GM19240 (cell line): ENCODE measurements at regions not wholly inside any gene's neighbourhood (a gene's known extent, or its start where the extent isn't known, plus 50 kb on each side); places are given as distances from the start of the nearest gene placed in this dataset.
A peak's percentile ranks its signal among the peaks of the same experiment; 100 is the strongest.
"Not testable (repeated sequence)": the region's sequence is repeated elsewhere in the genome, so short reads cannot be mapped to it uniquely, and the experiment has no call there.

Experiments used
- DNase-seq: peaks from one replicate; pipeline ENCODE4 v3.0.0; 2011; ENCODE audit warnings: low spot score; ENCODE audit not compliant: insufficient read length

DNA sequence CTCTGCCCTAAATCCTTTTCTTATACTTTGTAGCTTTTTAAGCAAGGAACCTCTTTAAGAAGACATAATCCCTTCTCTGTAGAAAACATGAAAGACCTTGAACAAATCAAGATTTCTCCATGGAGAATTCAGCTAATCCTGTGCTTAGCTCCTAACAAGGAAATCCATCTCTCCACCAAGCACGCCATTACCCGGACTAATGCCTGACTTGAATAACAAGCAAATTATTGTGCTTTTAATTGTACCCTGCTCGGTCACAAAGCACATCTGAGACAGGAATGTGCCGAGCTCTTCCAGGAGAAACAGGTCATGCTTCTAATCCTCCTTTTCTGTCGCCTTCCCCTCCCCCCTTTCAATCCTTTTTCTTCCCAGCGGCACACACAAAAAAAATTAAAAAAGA, 141.3 kb downstream of the PSAT1 start:
- no peak for DNase-seq

DNA sequence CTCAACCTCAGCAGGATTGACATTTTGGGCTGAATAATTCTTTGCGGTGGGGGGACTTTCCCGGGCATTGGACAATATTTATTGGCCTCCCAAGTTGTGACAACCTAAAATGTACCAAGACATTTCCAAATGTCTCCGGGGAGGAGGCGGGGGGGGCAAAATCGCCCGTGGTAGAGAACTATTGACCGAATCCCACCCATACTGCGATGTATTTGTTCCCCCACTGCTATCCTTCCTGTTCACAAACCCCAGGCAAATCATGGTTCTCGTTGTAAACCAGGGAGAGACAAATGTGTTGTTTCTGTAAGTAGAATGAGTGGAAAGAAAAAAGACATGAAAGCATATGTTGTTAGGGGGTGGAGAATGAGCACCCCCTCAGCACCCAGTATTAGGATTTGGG, 141.9 kb downstream of the PSAT1 start:
- DNase-seq: no peak

DNA sequence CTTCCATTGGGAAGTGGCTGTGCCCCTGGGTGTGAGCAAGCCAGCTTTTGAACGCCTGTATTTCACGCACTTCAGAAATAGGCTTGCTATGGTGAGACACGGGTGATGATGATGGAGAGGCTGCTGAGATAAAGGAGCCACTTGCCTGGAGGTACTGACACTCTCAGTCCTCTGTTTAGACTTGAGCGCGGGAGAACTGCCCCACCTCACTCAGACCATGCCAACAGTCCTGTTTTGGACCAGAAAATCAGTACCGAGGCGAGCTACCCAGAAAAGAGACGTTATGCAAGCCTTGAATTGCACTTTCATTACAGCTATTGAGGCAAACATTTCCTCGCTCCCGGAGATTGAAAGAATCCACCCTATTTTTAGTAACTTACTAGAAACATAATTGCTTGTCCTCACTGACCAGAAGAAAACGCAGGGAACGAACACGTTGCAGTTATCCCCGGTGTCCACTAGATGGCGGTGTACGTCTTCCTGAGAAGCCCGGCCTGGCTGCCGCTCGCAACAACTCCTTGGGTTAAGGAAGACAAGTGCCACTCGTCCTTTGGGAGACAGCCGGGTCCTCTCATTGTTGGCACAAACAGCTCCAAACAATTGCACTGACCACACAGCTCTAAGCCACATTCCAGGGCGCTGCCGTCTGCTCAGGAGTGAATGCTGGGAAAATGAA, 142.4 kb downstream of the PSAT1 start:
- DNase-seq: peak; percentile 77

DNA sequence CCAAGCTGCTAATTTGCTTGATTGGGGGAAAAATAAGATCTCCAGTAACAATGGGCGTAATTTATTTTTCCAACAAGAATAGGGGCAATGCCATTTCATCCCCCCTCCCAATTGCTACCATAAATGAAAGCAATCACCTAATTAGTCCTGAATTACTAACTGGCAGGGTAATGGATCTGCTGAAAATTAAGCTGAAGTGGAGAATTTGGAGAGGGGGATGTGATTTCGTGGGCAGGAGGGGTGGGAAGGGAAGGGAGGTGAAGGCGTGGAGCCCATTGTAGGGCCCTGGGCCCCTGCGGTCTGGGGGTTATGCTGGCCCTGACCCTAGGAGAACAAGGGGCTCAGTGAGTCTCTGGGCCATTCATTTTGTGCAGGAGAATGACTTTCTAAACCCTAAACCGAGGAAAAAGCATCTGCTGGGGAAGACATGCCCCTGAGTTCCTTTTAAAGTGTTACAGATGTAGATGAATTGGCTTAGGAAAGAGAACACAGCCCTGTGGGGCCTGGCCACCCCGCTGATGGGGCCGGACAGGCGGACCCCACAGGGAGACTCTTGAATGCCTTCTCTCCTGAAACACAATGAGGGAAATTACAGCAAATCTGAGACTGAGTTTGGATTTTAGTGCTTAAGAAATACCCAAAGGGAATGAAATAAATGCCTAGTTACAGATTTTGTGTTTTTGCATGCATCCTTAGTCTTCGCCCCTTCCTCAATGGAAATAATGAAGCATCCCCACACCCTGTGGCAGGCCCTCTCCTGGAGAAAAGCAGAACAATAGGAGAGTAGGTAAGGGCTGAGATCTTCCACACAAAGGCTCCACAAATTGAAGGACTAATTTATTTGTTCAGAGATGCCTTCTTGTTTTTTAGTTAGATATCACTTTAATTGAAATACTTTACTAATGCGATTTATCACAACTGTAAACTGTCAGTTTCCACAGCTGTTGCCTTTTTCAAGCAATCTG, 143.2 kb downstream of the PSAT1 start:
- no peak for DNase-seq

DNA sequence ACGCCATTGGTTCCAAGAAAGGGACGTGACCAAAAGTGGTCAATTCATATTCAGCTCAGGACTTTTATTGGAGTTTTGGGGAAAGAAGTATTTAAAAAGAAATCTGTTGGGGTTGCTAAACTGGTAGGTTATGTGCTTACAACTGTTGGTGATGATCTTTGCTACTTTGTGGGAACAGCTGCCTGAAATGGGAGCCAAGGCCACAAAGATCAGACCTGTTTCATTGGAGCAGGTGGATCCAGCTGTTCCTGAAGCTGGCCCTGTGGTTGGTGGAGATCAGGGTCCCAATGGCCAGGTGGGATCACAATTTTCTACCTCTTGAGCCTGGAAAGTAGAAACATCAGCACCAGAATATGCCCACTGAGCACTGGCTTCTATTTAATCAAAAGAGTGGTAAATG, 144.5 kb downstream of the PSAT1 start:
- no peak for DNase-seq

DNA sequence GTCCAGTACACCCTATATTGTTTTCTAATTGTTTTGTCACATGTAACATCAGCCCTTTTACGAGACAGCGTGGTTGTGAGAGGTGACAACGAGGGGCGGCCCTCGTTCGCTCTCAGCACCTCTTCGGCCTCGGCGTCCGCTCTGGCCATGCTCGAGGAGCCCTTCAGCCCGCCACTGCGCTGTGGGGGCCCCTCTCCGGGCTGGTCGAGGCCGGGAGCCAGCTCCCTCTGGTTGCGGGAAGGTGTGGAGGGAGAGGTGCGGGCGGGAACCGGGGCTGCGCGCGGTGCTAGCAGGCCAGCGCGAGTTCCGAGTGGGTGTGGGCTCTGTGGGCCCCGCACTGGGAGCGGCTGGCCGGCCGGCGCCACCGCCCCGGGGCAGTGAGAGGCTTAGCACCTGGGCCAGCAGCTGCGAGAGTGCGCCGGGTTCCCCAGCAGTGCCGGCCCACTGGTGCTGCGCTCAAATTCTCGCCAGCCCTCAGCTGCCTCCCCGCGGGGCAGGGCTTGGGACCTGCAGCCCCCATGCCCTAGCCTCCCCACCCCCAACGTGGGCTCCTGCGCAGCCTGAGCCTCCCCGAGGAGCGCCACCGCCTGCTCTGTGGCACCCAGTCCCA, 145.0 kb downstream of the PSAT1 start:
- DNase-seq: no peak

DNA sequence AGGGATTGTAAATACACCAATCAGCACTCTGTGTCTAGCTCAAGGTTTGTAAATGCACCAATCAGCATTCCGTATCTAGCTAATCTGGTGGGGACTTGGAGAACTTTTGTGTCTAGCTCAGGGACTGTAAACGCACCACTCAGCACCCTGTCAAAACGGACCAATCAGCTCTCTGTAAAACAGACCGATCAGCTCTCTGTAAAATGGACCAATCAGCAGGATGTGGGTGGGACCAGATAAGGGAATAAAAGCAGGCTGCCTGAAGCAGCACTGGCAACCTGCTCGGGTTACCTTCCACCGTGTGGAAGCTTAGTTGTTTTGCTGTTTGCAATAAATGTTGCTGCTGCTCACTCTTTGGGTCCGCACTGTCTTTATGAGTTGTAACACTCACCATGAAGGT, 145.7 kb downstream of the PSAT1 start:
- not testable (repeated sequence) for DNase-seq

DNA sequence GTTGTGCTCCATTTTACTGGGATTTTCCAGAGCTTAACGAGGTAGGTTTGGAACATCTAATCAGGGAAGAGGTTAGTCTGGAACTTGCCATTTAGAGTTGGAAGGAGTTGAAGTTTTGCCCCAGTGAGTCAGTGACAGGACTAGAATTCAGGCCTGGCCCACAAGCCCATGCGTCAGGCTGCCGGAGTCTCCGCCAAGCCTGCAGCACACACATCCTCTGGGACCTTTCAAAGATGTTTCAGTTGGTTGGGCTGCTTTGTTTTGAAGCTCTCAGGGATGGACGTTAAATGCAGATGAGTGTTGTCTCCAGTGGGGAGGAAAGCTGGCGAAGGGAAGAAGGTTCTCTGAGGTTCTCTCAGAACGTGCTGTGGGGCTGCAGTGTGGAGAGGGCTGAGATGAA, 147.0 kb downstream of the PSAT1 start:
- no peak for DNase-seq

DNA sequence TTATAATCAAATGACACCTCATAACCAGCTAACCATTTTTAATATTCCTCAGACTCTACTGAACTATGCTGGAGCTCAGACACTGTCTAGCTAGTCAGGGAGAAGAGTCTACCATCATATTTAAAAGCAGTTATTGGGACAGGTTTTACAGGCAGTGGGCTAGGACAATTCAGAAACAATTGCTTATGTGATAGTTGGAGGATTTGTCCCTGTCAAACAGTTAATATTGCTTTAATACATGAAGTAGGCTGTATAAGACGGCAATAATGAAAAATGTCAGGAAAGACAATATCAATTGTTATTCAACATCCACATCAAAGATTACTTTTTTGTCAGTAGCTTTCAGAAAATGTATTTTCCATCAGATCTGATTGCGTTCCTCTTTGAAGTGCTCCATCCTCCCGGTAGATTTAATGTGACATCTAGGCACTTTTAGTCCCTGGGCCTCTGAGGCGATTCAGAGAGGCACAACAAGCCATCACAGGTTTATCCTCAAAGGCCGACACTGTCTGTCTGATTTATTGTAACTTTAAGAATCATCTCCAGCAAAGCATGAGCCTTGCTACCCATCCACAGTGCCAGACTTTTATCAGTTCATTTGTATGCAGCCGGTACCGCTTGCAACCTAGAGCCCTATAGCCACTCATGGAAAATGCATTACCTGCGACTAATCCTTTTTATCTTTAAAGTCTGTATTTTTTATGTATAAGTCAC, 152.2 kb downstream of the PSAT1 start:
- no peak for DNase-seq

DNA sequence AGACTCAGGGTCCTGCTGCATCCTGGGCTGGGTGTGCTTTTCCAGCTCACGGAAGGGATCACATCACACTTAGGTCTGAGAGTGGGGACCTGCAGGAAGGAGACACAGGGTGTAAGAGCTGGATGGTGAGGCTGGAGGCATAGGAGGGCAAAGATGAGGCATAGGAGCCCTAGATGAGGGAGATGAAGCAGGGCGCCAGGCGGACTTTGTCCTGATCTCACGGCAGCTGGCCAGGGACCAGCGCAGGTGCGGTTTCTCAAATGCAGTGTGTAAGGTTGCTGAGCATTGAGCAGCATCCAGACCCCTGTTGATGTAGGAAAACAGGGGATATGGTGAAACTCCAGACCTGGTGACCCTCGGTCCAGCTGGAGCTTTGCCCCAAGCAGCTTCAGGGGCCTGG, 156.5 kb downstream of the PSAT1 start:
- no peak for DNase-seq

DNA sequence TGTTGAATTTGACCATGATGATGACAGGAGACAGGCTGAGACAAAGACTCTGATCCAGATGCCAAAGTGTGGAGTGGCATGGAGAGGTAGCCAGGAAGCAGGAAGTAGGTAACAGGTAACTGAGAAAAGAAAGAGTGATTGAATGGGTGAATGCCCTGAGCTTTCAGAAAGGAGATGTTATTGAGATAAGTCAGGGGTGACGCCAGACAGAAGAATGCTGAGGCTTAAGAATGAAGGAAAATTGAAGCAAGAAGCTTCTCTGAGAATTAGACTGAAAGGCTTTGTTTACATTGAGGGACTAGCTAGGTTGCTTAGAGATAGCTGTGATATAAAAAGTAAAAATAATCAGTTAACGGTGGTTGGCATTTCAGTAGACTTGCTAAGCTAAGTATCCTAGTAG, 165.7 kb downstream of the PSAT1 start:
- no peak for DNase-seq

DNA sequence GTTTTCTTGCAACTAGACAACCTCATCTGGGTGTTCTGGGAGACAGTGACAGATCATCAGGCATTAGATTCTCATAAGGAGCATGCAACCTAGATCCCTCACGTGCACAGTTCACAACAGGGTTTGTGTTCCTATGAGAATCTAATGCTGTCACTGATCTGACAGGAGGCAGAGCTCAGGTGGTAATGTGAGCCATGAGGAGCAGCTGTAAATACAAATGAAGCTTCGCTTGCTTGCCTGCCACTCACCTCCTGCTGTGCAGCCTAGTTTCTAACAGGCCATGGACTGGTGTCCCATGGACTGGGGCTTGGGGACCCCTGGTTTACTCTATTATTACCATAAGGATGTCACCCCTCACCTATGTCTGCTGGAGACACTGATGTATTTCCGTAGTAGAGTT, 166.8 kb downstream of the PSAT1 start:
- no peak for DNase-seq

DNA sequence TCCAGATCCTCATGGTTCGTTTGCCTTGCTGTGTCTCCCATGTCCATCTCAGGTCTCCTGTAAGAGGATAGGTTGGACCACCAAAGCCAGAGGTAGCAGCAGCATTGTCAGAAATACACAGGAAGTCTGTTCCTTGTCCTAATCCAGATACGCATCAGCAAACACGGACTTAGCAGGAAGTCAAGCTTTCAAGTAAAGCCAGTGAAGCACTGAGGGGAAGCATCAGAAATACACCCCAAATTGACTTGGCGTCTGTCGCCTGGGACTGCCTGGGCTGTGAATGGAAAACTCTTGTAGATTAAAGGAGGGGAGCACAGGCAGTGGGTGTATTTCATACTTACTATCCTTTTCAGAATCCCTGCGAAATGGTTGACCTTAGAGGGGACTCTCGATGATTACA, 171.3 kb downstream of the PSAT1 start:
- no peak for DNase-seq

DNA sequence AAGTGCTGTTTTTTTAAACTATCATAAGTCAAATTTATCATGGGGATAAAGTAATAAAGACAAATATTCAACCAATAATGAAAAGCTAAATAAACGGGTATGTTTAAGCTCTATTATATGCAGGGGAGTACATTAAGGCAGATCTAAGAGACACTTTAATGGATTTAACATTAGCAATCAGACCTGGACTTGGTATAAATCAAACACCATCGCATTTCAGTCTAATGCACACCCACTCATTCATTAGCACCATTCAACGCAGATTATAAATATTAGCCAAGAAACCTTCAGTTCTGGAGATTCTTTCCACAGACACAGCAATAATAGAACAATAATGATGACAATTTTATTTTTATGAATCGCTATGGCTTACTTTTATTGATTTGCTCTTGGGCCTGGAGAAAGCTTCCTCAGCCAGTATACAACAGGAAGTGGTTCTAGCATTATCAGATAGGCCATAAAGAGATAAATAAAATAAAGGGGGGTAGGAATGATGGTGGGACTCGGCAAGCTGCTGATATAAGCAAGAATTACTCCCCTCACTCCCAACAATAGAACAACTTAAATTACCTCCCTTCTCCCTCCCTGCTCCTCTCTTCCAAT, 172.2 kb downstream of the PSAT1 start:
- no peak for DNase-seq

DNA sequence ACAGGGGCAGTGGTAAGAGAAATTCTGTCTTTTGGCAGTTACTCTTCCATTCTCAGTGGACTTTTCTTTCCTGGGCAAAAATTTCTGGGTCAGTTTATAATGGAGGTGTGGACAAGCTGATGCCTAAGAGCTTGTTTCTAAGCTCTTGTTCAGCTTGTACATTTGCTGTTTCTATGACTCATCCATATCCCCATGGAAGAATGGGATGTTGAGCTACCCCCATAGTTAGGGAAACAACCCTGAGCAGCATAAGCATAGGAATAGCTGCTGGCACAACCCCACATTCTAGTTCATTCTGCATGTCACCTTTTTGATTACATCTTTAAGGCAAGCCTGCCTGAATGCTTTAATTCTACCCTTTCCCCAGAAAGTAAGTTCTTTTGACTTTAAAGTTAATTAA, 173.3 kb downstream of the PSAT1 start:
- DNase-seq: no peak

DNA sequence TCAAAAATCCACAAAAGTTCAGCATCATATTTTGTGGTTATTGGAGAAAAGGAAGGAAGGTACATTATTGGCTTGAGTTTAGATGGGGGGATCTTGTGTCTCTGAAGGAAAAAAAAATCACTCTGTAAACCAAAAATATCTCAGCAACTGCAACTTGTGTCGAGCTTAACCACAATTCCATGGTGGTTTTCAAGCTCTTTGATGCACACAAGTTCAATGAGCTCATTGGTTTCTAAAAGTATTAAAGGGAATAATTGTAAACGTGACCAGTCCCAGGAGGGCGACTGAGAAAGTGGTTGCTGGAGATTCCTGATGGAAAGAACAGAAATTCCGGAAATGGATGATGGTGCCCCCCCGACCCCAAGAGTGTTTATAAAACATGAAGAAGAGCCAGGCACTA, 173.8 kb downstream of the PSAT1 start:
- DNase-seq: no peak

DNA sequence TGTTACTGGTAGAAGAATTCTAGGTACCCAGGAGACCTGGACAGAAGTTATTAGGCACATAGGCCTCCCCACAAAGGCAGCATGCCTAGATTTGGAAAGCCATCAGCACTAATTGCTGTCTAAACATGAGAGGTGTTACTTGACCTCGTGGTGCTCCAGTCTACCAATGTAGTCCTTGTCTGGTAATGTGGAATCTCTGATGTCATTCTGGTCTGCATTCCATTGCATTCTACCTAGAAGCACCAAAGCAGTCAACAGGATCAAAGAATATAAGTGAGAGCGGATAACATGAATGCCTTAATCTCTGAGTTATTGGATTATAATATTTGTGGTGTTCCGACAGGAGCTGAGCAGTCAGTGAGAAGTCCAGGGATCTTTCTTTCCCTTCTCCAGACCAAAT, 175.2 kb downstream of the PSAT1 start:
- no peak for DNase-seq

DNA sequence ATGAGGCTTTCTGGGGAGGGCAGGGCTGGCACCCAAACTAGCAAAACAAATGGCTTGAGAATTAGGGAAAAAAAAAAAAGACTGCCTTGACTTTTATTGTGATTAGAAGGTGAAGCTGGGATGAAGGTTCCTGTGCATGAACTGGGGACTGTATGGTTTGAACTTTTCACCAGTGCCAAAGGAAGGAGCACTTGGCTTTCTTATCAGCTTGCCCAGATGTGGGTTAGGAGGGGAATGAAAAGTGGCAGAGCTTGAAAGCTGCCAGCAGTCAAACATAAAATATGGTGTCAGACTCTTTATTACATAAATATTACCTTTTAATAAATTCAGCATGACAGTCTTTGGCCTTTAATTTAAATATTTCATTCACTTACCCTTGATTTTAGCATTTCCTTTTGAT, 182.5 kb downstream of the PSAT1 start:
- no peak for DNase-seq

DNA sequence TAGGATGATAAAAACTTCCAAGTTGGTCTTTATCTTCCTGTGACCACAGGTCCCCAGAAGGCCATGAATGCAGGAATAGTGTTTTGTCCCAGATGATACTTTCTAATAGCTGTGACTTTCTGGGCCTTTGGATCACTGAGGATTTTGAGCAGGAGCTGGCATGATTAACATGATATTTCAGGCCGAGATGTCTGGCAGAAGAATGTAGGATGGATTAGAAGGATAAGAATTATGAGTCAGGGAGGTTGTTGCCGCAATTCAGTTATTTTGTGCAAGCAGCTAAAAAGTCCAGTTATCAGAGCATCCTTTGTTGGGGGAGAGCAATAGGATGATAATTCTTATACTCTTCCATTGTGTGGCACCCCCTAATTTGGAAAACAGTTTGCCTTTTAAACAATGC, 189.7 kb downstream of the PSAT1 start:
- DNase-seq: no peak

DNA sequence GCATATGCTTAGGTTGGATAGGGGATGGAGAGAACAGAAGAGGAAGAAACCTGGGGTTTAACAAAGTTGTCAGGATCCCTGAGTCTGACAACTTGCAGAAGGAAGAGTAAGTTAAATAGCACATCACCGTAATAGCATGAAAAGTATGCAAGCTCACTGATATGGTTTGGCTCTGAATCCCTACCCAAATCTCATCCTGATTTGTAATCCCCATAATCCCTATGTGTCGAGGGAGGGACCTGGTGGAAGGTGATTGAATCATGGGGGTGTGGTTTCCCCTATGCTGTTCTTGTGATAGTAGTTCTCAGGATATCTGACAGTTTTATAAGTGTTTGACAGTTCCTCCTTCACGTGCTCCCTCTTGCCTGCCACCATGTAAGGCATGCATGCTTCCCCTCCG, 193.3 kb downstream of the PSAT1 start:
- DNase-seq: no peak

DNA sequence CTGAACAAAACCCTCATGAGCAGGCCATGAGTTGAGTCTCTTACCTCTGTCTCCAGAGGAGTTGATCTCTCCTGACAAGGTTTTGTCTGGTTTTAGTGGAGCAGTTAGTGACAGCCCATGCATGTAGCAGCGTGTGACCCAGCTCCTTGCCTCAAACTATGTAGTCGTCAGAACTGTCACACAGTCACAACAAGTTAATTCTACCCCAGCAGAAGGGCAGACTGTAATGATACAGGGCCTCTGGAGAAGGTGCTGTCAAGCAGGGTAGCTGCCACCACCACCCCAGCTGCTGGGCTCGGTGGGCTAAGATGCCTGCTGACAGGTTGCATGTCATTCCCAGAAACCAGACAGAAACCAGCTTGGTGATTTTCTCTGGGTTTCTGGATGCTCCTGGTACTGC, 194.5 kb downstream of the PSAT1 start:
- DNase-seq: no peak
